B cell (primary cell): ENCODE measurements at regions not wholly inside any gene's neighbourhood (a gene's known extent, or its start where the extent isn't known, plus 50 kb on each side); places are given as distances from the start of the nearest gene placed in this dataset.

Experiments used
- ATAC-seq: fragments of 200-7000 bp; cut with Tn5 transposase; one replicate; pipeline ENCODE4 v1.10.0; 2021; ENCODE audit warnings: low read depth, mild to moderate bottlenecking, moderate number of reproducible peaks, moderate library complexity
- CTCF ChIA-PET: fragments of 350-600 bp; sonication (Branson Sonifier 250); formaldehyde crosslinking; loops from one replicate; lab custom pipeline; 2021; ENCODE audit warnings: antibody characterized with exemption, inconsistent platforms; lab: Charles Lee
- POLR2A ChIA-PET: fragments of 350-600 bp; sonication (Branson Sonifier 250); formaldehyde crosslinking; loops from one replicate; lab custom pipeline; 2021; ENCODE audit warnings: antibody characterized with exemption; lab: Charles Lee
- DNase-seq: peaks from one replicate; pipeline ENCODE4 v3.0.0; 2013
- H2AFZ ChIP-seq: 2 replicates; pipeline ENCODE4 v1.6.1; 2012; ENCODE audit warnings: mild to moderate bottlenecking, low read depth, low read length; ENCODE audit not compliant: insufficient read depth, poor library complexity, severe bottlenecking
- H3K27ac ChIP-seq, 2 donors: 1 replicate in 1 of 2; 2 replicates in 1 of 2; pipeline ENCODE4 v1.5.1; 2012 to 2013; ENCODE audit warnings: low read length in 2 of 2, mild to moderate bottlenecking in 2 of 2, moderate library complexity in 1 of 2
- H3K27me3 ChIP-seq, 4 experiments: fragments of 200-600 bp in 1 of 4; sonication (generic) in 1 of 4; replicated peaks in 1 of 4; 1 replicate in 2 of 4; 2 replicates in 2 of 4; pipeline versions ENCODE4 v1.6.1 to v1.7.0; 2013 to 2016; ENCODE audit warnings: low read length in 3 of 4, mild to moderate bottlenecking in 2 of 4, mixed read lengths in 1 of 4, moderate library complexity in 1 of 4; ENCODE audit not compliant: insufficient read depth in 4 of 4, control insufficient read depth in 3 of 4; ENCODE audit errors: control extremely low read depth in 1 of 4
- H3K36me3 ChIP-seq, 2 experiments: replicated peaks in 1 of 2; 1 replicate in 1 of 2; 2 replicates in 1 of 2; pipeline versions ENCODE4 v1.6.1 to v1.7.1; 2013; ENCODE audit warnings: low read length in 1 of 2; ENCODE audit not compliant: insufficient read depth in 2 of 2, control insufficient read depth in 1 of 2; ENCODE audit errors: control extremely low read depth in 1 of 2, extremely low read depth in 1 of 2
- H3K4me1 ChIP-seq, 2 donors: fragments of 200-600 bp in 1 of 2; sonication (generic) in 1 of 2; 1 replicate in 1 of 2; 2 replicates in 1 of 2; pipeline versions ENCODE4 v1.5.1 to v1.6.1; 2013 to 2017; ENCODE audit warnings: low read length in 2 of 2; ENCODE audit not compliant: control insufficient read depth in 2 of 2, insufficient read depth in 2 of 2
- H3K4me2 ChIP-seq: replicated peaks from 2 replicates; pipeline ENCODE3; 2012; ENCODE audit warnings: mild to moderate bottlenecking, low read depth, low read length; ENCODE audit not compliant: poor library complexity, severe bottlenecking
- H3K4me3 ChIP-seq, 5 experiments: fragments of 200-600 bp in 1 of 5; sonication (generic) in 1 of 5; 1 replicate in 3 of 5; 2 replicates in 2 of 5; pipeline versions ENCODE4 v1.5.1 to v1.7.0; 2011 to 2016; ENCODE audit warnings: low read length in 4 of 5, mild to moderate bottlenecking in 4 of 5, low read depth in 2 of 5, control low read depth in 1 of 5, moderate library complexity in 1 of 5; ENCODE audit not compliant: insufficient read depth in 1 of 5; ENCODE audit errors: control extremely low read depth in 1 of 5, extremely low read depth in 1 of 5
- H3K79me2 ChIP-seq: fragments of 200-600 bp; sonication (generic); one replicate; pipeline ENCODE4 v1.6.0; 2016; ENCODE audit warnings: low read length; ENCODE audit not compliant: control insufficient read depth, insufficient read depth
- H3K9ac ChIP-seq: fragments of 200-600 bp; sonication (generic); 2 replicates; pipeline ENCODE4 v1.6.1; 2017; ENCODE audit warnings: mild to moderate bottlenecking, low read length, moderate library complexity
- H3K9me3 ChIP-seq, 3 donors: one replicate each; pipeline versions ENCODE4 v1.6.1 to v1.7.1; 2013; ENCODE audit warnings: low read length in 2 of 3; ENCODE audit not compliant: control insufficient read depth in 2 of 3, insufficient read depth in 1 of 3; ENCODE audit errors: control extremely low read depth in 1 of 3
- H4K20me1 ChIP-seq: 2 replicates; pipeline ENCODE4 v1.6.0; 2012; ENCODE audit warnings: mild to moderate bottlenecking, low read length; ENCODE audit not compliant: insufficient read depth, control insufficient read depth, poor library complexity, severe bottlenecking
- H3K27ac Mint-ChIP-seq: one replicate; pipeline ENCODE4 v1.8.0; 2021; ENCODE audit warnings: mixed read lengths
- H3K27me3 Mint-ChIP-seq: one replicate; pipeline ENCODE4 v1.8.0; 2021; ENCODE audit warnings: mixed read lengths
- H3K4me1 Mint-ChIP-seq: one replicate; pipeline ENCODE4 v1.8.0; 2021; ENCODE audit warnings: mixed read lengths
- H3K4me3 Mint-ChIP-seq: one replicate; pipeline ENCODE4 v1.8.0; 2021; ENCODE audit warnings: mixed read lengths
- H3K9me3 Mint-ChIP-seq: one replicate; pipeline ENCODE4 v1.8.0; 2022; ENCODE audit warnings: mixed read lengths; ENCODE audit not compliant: insufficient read depth
- EZH2 ChIP-seq: IDR thresholded peaks from 2 replicates; pipeline ENCODE4 v1.6.1; 2012; ENCODE audit warnings: borderline replicate concordance, low read depth, mild to moderate bottlenecking, moderate library complexity, low read length; ENCODE audit not compliant: insufficient read depth, poor library complexity, severe bottlenecking
- WGBS: methylation state at CpG from one replicate; pipeline ENCODE4 v1.1.5; 2013; ENCODE audit warnings: missing lambda C conversion rate; ENCODE audit not compliant: insufficient coverage; 5-methylcytosine and 5-hydroxymethylcytosine counted together
- intact Hi-C: fragments of 100-400 bp; cut with micrococcal nuclease; formaldehyde crosslinking; loops from one replicate; pipeline ENCODE4 v1.10.0; 2022
- TF ChIP-seq, protein P1 (sequence below): fragments of 200-600 bp; IDR thresholded peaks from one replicate; pipeline ENCODE4 v1.8.0; 2022; ENCODE audit warnings: antibody characterized with exemption, mild to moderate bottlenecking

DNA sequence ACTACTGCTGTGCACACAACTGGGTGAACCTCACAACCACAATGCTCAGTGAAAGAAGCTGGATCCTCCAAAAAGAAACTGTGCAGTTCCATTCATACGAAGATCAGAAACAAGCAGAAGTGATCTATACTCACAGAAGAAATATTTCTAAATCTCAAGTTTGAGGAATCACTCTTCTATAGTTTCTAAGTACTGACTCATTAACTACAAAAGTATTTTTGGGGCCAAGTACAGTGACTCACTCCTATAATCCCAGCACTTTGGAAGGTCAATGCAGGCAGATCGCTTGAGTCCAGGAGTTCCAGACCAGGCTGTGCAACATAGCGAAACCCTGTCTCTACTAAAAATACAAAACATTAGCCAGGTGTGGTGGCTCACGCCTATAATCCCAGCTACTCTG is 51.3 kb upstream of the RELL1 start:
- peaks cover 0 to 3% of the 10 kb centered on the region in 2 donors for H3K4me1 ChIP-seq
- Mint-ChIP-seq H3K9me3 (no peaks in the 10 kb centered on the region), H3K4me3 (no peak overlapping the region), H3K4me1 (peaks cover 3% of the 10 kb centered on the region), H3K27me3 (peaks cover 4% of the 10 kb centered on the region), H3K27ac (no peak overlapping the region)
- no peak overlapping the region for H3K27ac ChIP-seq
- H3K79me2 ChIP-seq = no peaks in the 10 kb centered on the region
- TF ChIP-seq, protein P1, sequence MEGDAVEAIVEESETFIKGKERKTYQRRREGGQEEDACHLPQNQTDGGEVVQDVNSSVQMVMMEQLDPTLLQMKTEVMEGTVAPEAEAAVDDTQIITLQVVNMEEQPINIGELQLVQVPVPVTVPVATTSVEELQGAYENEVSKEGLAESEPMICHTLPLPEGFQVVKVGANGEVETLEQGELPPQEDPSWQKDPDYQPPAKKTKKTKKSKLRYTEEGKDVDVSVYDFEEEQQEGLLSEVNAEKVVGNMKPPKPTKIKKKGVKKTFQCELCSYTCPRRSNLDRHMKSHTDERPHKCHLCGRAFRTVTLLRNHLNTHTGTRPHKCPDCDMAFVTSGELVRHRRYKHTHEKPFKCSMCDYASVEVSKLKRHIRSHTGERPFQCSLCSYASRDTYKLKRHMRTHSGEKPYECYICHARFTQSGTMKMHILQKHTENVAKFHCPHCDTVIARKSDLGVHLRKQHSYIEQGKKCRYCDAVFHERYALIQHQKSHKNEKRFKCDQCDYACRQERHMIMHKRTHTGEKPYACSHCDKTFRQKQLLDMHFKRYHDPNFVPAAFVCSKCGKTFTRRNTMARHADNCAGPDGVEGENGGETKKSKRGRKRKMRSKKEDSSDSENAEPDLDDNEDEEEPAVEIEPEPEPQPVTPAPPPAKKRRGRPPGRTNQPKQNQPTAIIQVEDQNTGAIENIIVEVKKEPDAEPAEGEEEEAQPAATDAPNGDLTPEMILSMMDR = no peak
- no peak for TF ChIP-seq EZH2
- H3K27me3 ChIP-seq = peaks cover 0 to 2% (median 0%) of the 10 kb centered on the region in 4 experiments
- POLR2A ChIA-PET = no interaction called here
- 100% methylated on average over 1 of the region's 4 CpGs for WGBS
- no peaks in the 10 kb centered on the region for H3K36me3 ChIP-seq
- no peak overlapping the region for H2AFZ ChIP-seq
- intact Hi-C loops = no loop called here
- ATAC-seq (no peak), DNase-seq (no peak)
- H4K20me1 ChIP-seq = no peaks in the 10 kb centered on the region
- CTCF ChIA-PET = interaction anchor here (1.5 kb wide), 1 partner anchor 67 kb away, joined by 3 read pairs; no protein-coding TSS in a partner anchor
- no peaks in the 10 kb centered on the region for H3K9me3 ChIP-seq
- H3K9ac ChIP-seq = no peak overlapping the region
- H3K4me2 ChIP-seq = no peak overlapping the region
- H3K4me3 ChIP-seq = no peak overlapping the region
